ENCODE measurements at regions not wholly inside any gene's neighbourhood (a gene's known extent, or its start where the extent isn't known, plus 50 kb on each side); places are given as distances from the start of the nearest gene placed in this dataset.

GRCh38 chr9:11088821-11089374 is 476.1 kb upstream of the PTPRD start:
- Mint-ChIP-seq H3K9me3 (peaks cover 18% of the 10 kb centered on the region), H3K4me1 (ENCODE audit: low read depth) (no peaks in the 10 kb centered on the region), H3K27me3 (ENCODE audit: low read depth) (no peaks in the 10 kb centered on the region), H3K27ac (no peak overlapping the region), H3K4me3 (no peak overlapping the region), H3K36me3 (ENCODE audit: low read depth) (no peaks in the 10 kb centered on the region)

DNA sequence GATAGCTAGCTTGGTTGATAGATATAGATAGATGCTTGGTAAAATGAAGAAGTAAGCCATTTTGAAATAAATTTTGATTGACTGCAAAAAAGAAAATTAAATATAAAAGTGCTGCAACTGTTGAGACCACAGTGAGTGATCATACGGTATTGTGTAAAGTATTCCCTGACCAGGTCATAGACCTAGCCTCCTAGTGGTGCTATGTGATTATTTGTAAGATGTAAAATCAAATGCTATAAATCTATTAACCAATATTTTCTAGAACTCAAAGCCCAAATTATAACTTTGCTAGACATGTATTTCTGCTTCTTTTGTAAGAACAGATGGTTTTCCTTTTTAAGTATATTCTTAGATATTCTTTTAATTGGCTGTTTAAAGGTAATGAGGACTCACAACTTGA is 480.2 kb upstream of the PTPRD start:
- Mint-ChIP-seq H3K36me3 (ENCODE audit: low read depth) (no peaks in the 10 kb centered on the region), H3K9me3 (peaks cover 19% of the 10 kb centered on the region), H3K4me3 (no peak overlapping the region), H3K4me1 (ENCODE audit: low read depth) (no peaks in the 10 kb centered on the region), H3K27me3 (ENCODE audit: low read depth) (no peaks in the 10 kb centered on the region), H3K27ac (no peak overlapping the region)

- no peaks in the 10 kb centered on the region for H3K27me3 Mint-ChIP-seq (ENCODE audit: low read depth)
- no peak overlapping the region for H3K27ac Mint-ChIP-seq
These were observed 484.2 kb upstream of the PTPRD start for GRCh38 chr9:11097020-11097419.

GRCh38 chr9:11103525-11103924 is 490.7 kb upstream of the PTPRD start:
- Mint-ChIP-seq H3K27me3 (ENCODE audit: low read depth) (no peaks in the 10 kb centered on the region), H3K4me1 (ENCODE audit: low read depth) (no peaks in the 10 kb centered on the region), H3K4me3 (no peak overlapping the region), H3K9me3 (peaks cover 43% of the 10 kb centered on the region), H3K27ac (no peak overlapping the region), H3K36me3 (ENCODE audit: low read depth) (no peaks in the 10 kb centered on the region)

More at GRCh38 chr9:11097020-11097419, 484.2 kb upstream of the PTPRD start:
- Mint-ChIP-seq H3K4me1 (ENCODE audit: low read depth) (no peaks in the 10 kb centered on the region), H3K4me3 (no peak overlapping the region), H3K9me3 (peaks cover 33% of the 10 kb centered on the region), H3K36me3 (ENCODE audit: low read depth) (no peaks in the 10 kb centered on the region)

- H3K27me3 Mint-ChIP-seq (ENCODE audit: low read depth) = no peaks in the 10 kb centered on the region
- H3K4me1 Mint-ChIP-seq (ENCODE audit: low read depth) = no peaks in the 10 kb centered on the region
- H3K27ac Mint-ChIP-seq = no peak overlapping the region
- H3K36me3 Mint-ChIP-seq (ENCODE audit: low read depth) = no peaks in the 10 kb centered on the region
- H3K4me3 Mint-ChIP-seq = no peak overlapping the region
- peaks cover 45% of the 10 kb centered on the region for H3K9me3 Mint-ChIP-seq
These were observed 494.4 kb upstream of the PTPRD start for GRCh38 chr9:11107196-11107595.

- Mint-ChIP-seq H3K4me1 (ENCODE audit: low read depth) (no peaks in the 10 kb centered on the region), H3K4me3 (no peak overlapping the region), H3K27ac (no peak overlapping the region), H3K27me3 (ENCODE audit: low read depth) (no peaks in the 10 kb centered on the region), H3K9me3 (peaks cover 23% of the 10 kb centered on the region), H3K36me3 (ENCODE audit: low read depth) (no peaks in the 10 kb centered on the region)
These were observed 515.4 kb upstream of the PTPRD start for GRCh38 chr9:11128156-11128555.

DNA sequence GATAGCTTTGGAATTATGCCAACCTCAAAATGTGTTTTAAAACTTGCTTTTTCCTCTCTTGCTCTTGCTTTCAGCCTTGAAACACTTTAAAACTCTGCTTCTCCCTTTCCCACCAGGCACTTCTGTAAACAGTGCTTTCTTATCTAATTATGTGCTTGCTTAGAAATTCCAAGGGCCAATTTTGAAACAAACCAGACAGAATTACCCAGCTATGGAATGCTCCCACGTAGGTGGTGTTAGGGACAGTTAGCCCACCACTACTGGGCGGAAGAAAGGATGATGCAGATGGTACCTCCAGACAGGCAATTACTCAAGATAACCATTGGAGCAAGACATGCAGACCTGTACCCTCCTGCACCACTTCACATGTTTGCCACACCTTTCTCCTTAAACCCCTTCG is 523.0 kb upstream of the PTPRD start:
- Mint-ChIP-seq H3K4me1 (ENCODE audit: low read depth) (no peaks in the 10 kb centered on the region), H3K27me3 (ENCODE audit: low read depth) (no peaks in the 10 kb centered on the region), H3K4me3 (no peak overlapping the region), H3K9me3 (peaks cover 13% of the 10 kb centered on the region), H3K27ac (no peak overlapping the region), H3K36me3 (ENCODE audit: low read depth) (no peaks in the 10 kb centered on the region)

GRCh38 chr9:11141357-11141756 is 528.6 kb upstream of the PTPRD start:
- H3K36me3 Mint-ChIP-seq (ENCODE audit: low read depth) = no peaks in the 10 kb centered on the region
- H3K4me1 Mint-ChIP-seq (ENCODE audit: low read depth) = no peaks in the 10 kb centered on the region
- peaks cover 10% of the 10 kb centered on the region for H3K9me3 Mint-ChIP-seq
- H3K27ac Mint-ChIP-seq = no peak overlapping the region
- no peaks in the 10 kb centered on the region for H3K27me3 Mint-ChIP-seq (ENCODE audit: low read depth)
- no peak overlapping the region for H3K4me3 Mint-ChIP-seq

- peaks cover 13% of the 10 kb centered on the region for H3K9me3 Mint-ChIP-seq
These were observed 530.4 kb upstream of the PTPRD start for GRCh38 chr9:11142965-11143738.

GRCh38 chr9:11144746-11145145 is 531.9 kb upstream of the PTPRD start:
- no peak overlapping the region for H3K4me3 Mint-ChIP-seq
- no peaks in the 10 kb centered on the region for H3K36me3 Mint-ChIP-seq (ENCODE audit: low read depth)
- H3K4me1 Mint-ChIP-seq (ENCODE audit: low read depth) = no peaks in the 10 kb centered on the region
- H3K9me3 Mint-ChIP-seq = peaks cover 14% of the 10 kb centered on the region
- no peaks in the 10 kb centered on the region for H3K27me3 Mint-ChIP-seq (ENCODE audit: low read depth)
- no peak overlapping the region for H3K27ac Mint-ChIP-seq

More at GRCh38 chr9:11142965-11143738, 530.4 kb upstream of the PTPRD start:
- Mint-ChIP-seq H3K4me3 (no peak overlapping the region), H3K4me1 (ENCODE audit: low read depth) (no peaks in the 10 kb centered on the region), H3K27ac (no peak overlapping the region), H3K27me3 (ENCODE audit: low read depth) (no peaks in the 10 kb centered on the region), H3K36me3 (ENCODE audit: low read depth) (no peaks in the 10 kb centered on the region)

DNA sequence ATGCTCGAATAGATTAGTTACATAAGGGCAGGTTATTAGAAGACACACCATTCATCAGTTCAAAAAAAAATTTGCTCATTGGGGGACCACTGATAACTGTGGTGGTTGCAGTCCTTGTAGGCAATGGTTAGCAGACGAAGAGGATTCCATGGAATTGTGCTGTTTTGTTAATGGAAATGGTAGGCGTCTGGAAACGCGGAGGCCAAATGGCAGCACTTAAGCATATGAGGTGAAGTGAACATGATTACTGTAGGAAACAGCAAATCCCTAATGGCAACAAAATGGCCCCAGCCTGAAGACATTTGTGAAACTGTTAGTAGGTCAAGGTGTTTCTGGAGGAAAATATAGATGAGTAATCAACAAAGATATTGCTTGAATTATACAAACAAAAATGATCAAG is 535.4 kb upstream of the PTPRD start:
- no peaks in the 10 kb centered on the region for H3K36me3 Mint-ChIP-seq (ENCODE audit: low read depth)
- peaks cover 14% of the 10 kb centered on the region for H3K9me3 Mint-ChIP-seq
- no peaks in the 10 kb centered on the region for H3K27me3 Mint-ChIP-seq (ENCODE audit: low read depth)
- H3K27ac Mint-ChIP-seq = no peak overlapping the region
- no peak overlapping the region for H3K4me3 Mint-ChIP-seq
- H3K4me1 Mint-ChIP-seq (ENCODE audit: low read depth) = no peaks in the 10 kb centered on the region

DNA sequence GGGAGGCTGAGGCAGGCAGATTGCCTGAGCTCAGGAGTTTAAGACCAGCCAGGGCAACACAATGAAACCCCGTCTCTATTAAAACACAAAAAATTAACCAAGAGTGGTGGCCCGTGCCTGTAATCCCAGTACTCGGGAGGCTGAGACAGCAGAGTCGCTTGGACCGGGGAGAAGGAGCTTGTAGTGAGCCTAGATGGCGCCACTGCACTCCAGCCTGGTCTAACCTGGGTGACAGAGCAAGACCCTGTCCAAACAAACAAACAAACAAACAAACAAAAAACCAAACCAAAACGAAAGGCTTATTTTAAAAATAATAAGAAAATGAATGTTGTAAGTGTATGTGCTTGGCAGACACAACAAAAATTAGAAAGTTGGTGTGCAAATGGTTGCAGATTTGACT is 536.3 kb upstream of the PTPRD start:
- no peak overlapping the region for H3K4me3 Mint-ChIP-seq
- H3K4me1 Mint-ChIP-seq (ENCODE audit: low read depth) = no peaks in the 10 kb centered on the region
- H3K36me3 Mint-ChIP-seq (ENCODE audit: low read depth) = no peaks in the 10 kb centered on the region
- H3K9me3 Mint-ChIP-seq = peaks cover 14% of the 10 kb centered on the region
- no peak overlapping the region for H3K27ac Mint-ChIP-seq
- no peaks in the 10 kb centered on the region for H3K27me3 Mint-ChIP-seq (ENCODE audit: low read depth)

DNA sequence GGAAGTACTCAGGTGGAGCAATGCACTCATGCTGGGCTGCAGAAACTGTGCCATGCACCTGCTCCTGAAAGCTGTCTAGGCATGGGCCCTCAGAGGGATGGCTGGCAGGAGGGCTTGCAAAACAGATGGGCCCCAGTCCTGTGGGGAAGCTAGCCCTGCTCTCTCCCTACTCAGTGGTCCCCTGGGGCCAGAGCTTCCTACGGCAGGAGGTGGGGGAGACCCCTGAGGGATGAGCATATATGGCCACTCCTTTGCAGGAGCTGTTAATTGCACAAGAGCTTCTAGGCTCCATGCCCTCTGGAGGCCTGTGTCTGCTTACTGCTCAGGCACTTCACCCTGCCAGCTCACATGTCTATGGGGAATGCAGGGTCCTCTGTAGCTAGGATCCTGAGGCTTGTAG is 545.3 kb upstream of the PTPRD start:
- Mint-ChIP-seq H3K9me3 (peaks cover 44% of the 10 kb centered on the region), H3K36me3 (ENCODE audit: low read depth) (no peaks in the 10 kb centered on the region), H3K4me1 (ENCODE audit: low read depth) (no peaks in the 10 kb centered on the region), H3K27me3 (ENCODE audit: low read depth) (no peaks in the 10 kb centered on the region), H3K27ac (no peak overlapping the region), H3K4me3 (no peak overlapping the region)

- Mint-ChIP-seq H3K27ac (no peak overlapping the region), H3K9me3 (peaks cover 48% of the 10 kb centered on the region), H3K36me3 (ENCODE audit: low read depth) (no peaks in the 10 kb centered on the region), H3K4me3 (no peak overlapping the region), H3K27me3 (ENCODE audit: low read depth) (no peaks in the 10 kb centered on the region), H3K4me1 (ENCODE audit: low read depth) (no peaks in the 10 kb centered on the region)
These were observed 545.9 kb upstream of the PTPRD start for GRCh38 chr9:11158676-11159075.

DNA sequence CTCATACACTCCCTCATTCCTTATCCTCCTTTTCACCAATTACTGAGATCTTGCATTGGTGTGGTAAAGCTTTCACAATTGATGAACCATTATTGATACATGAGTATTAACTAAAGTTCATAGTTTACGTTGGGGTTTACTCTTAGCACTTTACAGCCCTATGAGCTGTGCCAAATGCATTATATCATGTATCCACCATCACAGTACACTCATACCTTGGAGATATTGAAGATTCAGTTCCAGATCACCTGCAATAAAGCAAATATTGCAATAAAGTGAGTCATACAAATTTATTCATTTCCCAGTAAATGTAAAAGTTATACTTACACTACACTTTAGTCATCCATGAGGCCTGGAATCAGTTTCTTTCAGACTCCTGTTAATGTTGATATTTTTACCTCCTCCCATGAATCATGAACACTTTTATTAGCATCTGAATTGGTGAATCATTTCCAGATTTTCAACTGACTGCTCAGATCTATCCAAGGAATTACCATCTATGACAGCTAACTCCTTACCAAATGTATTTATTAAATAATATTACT is 546.6 kb upstream of the PTPRD start:
- Mint-ChIP-seq H3K4me1 (ENCODE audit: low read depth) (no peaks in the 10 kb centered on the region), H3K36me3 (ENCODE audit: low read depth) (no peaks in the 10 kb centered on the region), H3K27me3 (ENCODE audit: low read depth) (no peaks in the 10 kb centered on the region), H3K27ac (no peak overlapping the region), H3K9me3 (peaks cover 48% of the 10 kb centered on the region), H3K4me3 (no peak overlapping the region)
